ENCODE measurements at regions not wholly inside any gene's neighbourhood (a gene's known extent, or its start where the extent isn't known, plus 50 kb on each side); places are given as distances from the start of the nearest gene placed in this dataset.

- no peak overlapping the region for H3K4me3 ChIP-seq (ENCODE audit: low read length)
- TF ChIP-seq EZH2 (IDR thresholded peaks at IDR 0.05; ENCODE audit: low read length, unreplicated experiment), result no peak
- no peak for TF ChIP-seq EZH2phosphoT487 (IDR thresholded peaks at IDR 0.05; ENCODE audit: borderline replicate concordance, low read length)
- TF ChIP-seq, protein P1, sequence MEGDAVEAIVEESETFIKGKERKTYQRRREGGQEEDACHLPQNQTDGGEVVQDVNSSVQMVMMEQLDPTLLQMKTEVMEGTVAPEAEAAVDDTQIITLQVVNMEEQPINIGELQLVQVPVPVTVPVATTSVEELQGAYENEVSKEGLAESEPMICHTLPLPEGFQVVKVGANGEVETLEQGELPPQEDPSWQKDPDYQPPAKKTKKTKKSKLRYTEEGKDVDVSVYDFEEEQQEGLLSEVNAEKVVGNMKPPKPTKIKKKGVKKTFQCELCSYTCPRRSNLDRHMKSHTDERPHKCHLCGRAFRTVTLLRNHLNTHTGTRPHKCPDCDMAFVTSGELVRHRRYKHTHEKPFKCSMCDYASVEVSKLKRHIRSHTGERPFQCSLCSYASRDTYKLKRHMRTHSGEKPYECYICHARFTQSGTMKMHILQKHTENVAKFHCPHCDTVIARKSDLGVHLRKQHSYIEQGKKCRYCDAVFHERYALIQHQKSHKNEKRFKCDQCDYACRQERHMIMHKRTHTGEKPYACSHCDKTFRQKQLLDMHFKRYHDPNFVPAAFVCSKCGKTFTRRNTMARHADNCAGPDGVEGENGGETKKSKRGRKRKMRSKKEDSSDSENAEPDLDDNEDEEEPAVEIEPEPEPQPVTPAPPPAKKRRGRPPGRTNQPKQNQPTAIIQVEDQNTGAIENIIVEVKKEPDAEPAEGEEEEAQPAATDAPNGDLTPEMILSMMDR (conservative IDR thresholded peaks at IDR 0.05; ENCODE audit: low read depth, low read length), result no peak
- no peaks in the 10 kb centered on the region for H3K27me3 ChIP-seq (ENCODE audit: low read length)
- H3K79me2 ChIP-seq (ENCODE audit: low read length), result no peaks in the 10 kb centered on the region
- H3K9ac ChIP-seq (ENCODE audit: low read length), result no peak overlapping the region
- no peaks in the 10 kb centered on the region for H3K9me2 ChIP-seq (replicated peaks; ENCODE audit: low read length)
- H3K27ac ChIP-seq (ENCODE audit: low read length), result no peak overlapping the region
- no peak overlapping the region for H3K4me2 ChIP-seq (ENCODE audit: low read length)
- H4K20me1 ChIP-seq (ENCODE audit: low read length), result no peaks in the 10 kb centered on the region
- intact Hi-C loops (cut with micrococcal nuclease), result no loop called here
- POLR2A ChIA-PET (ENCODE audit: unreplicated experiment), result no interaction called here
- no peaks in the 10 kb centered on the region for H3K9me3 ChIP-seq (ENCODE audit: low read length)
- CTCF ChIA-PET, result interaction anchor here (0.6 kb wide), 1 partner anchor 59 kb away, joined by 3 read pairs; no protein-coding TSS in a partner anchor
- no peaks in the 10 kb centered on the region for H3K4me1 ChIP-seq (ENCODE audit: insufficient read depth, low read length)
- DNase-seq (no peak), ATAC-seq (no peak)
- no TSS peak for BruUV-seq (replicated peaks)
- no peaks in the 10 kb centered on the region for H3K36me3 ChIP-seq (ENCODE audit: low read depth, low read length)
- H3F3A ChIP-seq (ENCODE audit: low read length, unreplicated experiment), result no peaks in the 10 kb centered on the region
- H2AFZ ChIP-seq (ENCODE audit: low read length), result no peak overlapping the region
Observed at GRCh38 chr9:109972026-109972882, 192.3 kb downstream of the PALM2AKAP2 start.

DNA sequence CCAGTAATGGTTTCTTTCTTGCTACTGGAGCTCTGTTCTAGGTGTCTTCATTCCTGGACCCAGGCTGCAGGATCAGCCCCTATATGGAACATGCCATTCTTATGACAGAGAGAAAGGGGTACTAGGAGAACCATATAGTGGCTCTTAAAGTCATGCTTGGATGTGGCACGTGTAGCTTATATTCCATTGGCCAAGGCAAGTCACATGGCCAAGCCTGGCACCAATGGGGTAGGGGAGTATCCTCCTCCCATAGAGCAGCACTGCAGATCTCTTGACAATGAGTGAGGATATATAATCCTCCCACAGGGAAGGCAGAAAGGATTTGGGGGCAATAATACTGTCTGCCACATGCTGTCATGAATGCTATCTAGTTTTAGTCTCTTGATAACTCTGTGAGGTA is 193.3 kb downstream of the PALM2AKAP2 start:
- intact Hi-C loops (cut with micrococcal nuclease), result no loop called here
- H3K4me2 ChIP-seq (ENCODE audit: low read length), result no peak overlapping the region
- H4K20me1 ChIP-seq (ENCODE audit: low read length), result no peaks in the 10 kb centered on the region
- no peaks in the 10 kb centered on the region for H3F3A ChIP-seq (ENCODE audit: low read length, unreplicated experiment)
- ChIA-PET CTCF (no interaction called here), POLR2A (ENCODE audit: unreplicated experiment) (no interaction called here)
- H2AFZ ChIP-seq (ENCODE audit: low read length), result no peak overlapping the region
- ATAC-seq, result no peak
- no peaks in the 10 kb centered on the region for H3K9me3 ChIP-seq (ENCODE audit: low read length)
- no peak overlapping the region for H3K9ac ChIP-seq (ENCODE audit: low read length)
- no peaks in the 10 kb centered on the region for H3K79me2 ChIP-seq (ENCODE audit: low read length)
- no peaks in the 10 kb centered on the region for H3K9me2 ChIP-seq (replicated peaks; ENCODE audit: low read length)
- BruUV-seq (replicated peaks), result no TSS peak
- H3K4me3 ChIP-seq (ENCODE audit: low read length), result no peak overlapping the region
- no peaks in the 10 kb centered on the region for H3K4me1 ChIP-seq (ENCODE audit: insufficient read depth, low read length)
- H3K36me3 ChIP-seq (ENCODE audit: low read depth, low read length), result no peaks in the 10 kb centered on the region
- DNase-seq, result no peak
- H3K27me3 ChIP-seq (ENCODE audit: low read length), result no peaks in the 10 kb centered on the region
- TF ChIP-seq EZH2 (IDR thresholded peaks at IDR 0.05; ENCODE audit: low read length, unreplicated experiment) (no peak), EZH2phosphoT487 (IDR thresholded peaks at IDR 0.05; ENCODE audit: borderline replicate concordance, low read length) (no peak)
- TF ChIP-seq, protein P1 (conservative IDR thresholded peaks at IDR 0.05; ENCODE audit: low read depth, low read length), result no peak
- H3K27ac ChIP-seq (ENCODE audit: low read length), result no peak overlapping the region

All from PC-3 (cell line).